ENCODE measurements at regions not wholly inside any gene's neighbourhood (a gene's known extent, or its start where the extent isn't known, plus 50 kb on each side); places are given as distances from the start of the nearest gene placed in this dataset.

- DNase-seq (ENCODE audit: low read depth), result no peak
Observed at GRCh38 chr1:228990906-228991569, 255.8 kb downstream of the RHOU start.

- no peak for DNase-seq (ENCODE audit: low read depth)
Observed at GRCh38 chr1:228992044-228992443, 256.8 kb downstream of the RHOU start.

GRCh38 chr1:228992907-228993535 lies 257.7 kb downstream of the RHOU start:
- no peak for DNase-seq (ENCODE audit: low read depth)

GRCh38 chr1:228994676-228995594 lies 259.7 kb downstream of the RHOU start:
- DNase-seq (ENCODE audit: low read depth), result no peak

- DNase-seq (ENCODE audit: low read depth), result no peak
Observed at GRCh38 chr1:228996281-228996680, 261.0 kb downstream of the RHOU start.

GRCh38 chr1:228997721-228998144 lies 262.5 kb downstream of the RHOU start:
- DNase-seq (ENCODE audit: low read depth), result no peak

GRCh38 chr1:228998179-228998578 lies 262.9 kb downstream of the RHOU start:
- no peak for DNase-seq (ENCODE audit: low read depth)

- no peak for DNase-seq (ENCODE audit: low read depth)
Observed at GRCh38 chr1:228999446-229000170, 264.3 kb downstream of the RHOU start.

GRCh38 chr1:229000187-229000586 lies 264.9 kb downstream of the RHOU start:
- DNase-seq (ENCODE audit: low read depth), result no peak

GRCh38 chr1:229001467-229002011 lies 266.3 kb downstream of the RHOU start:
- no peak for DNase-seq (ENCODE audit: low read depth)

- no peak for DNase-seq (ENCODE audit: low read depth)
Observed at GRCh38 chr1:229002037-229002436, 266.8 kb downstream of the RHOU start.

- no peak for DNase-seq (ENCODE audit: low read depth)
Observed at GRCh38 chr1:229002451-229002960, 267.2 kb downstream of the RHOU start.

- DNase-seq (ENCODE audit: low read depth), result no peak
Observed at GRCh38 chr1:229003233-229004031, 267.5 kb upstream of the RAB4A start.

GRCh38 chr1:229004066-229004833 lies 266.7 kb upstream of the RAB4A start:
- DNase-seq (ENCODE audit: low read depth), result no peak

- no peak for DNase-seq (ENCODE audit: low read depth)
Observed at GRCh38 chr1:229005097-229005496, 265.8 kb upstream of the RAB4A start.

GRCh38 chr1:229005556-229005955 lies 265.4 kb upstream of the RAB4A start:
- DNase-seq (ENCODE audit: low read depth), result no peak

GRCh38 chr1:229006121-229006870 lies 264.6 kb upstream of the RAB4A start:
- peak; percentile 44 for DNase-seq (ENCODE audit: low read depth)

- DNase-seq (ENCODE audit: low read depth), result no peak
Observed at GRCh38 chr1:229007167-229007566, 263.7 kb upstream of the RAB4A start.

GRCh38 chr1:229007701-229008100 lies 263.2 kb upstream of the RAB4A start:
- no peak for DNase-seq (ENCODE audit: low read depth)
